RWPE2 (cell line): ENCODE measurements at regions not wholly inside any gene's neighbourhood (a gene's known extent, or its start where the extent isn't known, plus 50 kb on each side); places are given as distances from the start of the nearest gene placed in this dataset.

Experiments
- ATAC-seq: fragments of 200-7000 bp; cut with Tn5 transposase; 3 replicates; pipeline ENCODE4 v1.9.1; 2021; ENCODE audit warnings: low read depth
- DNase-seq: peaks from one replicate; pipeline ENCODE4 v3.0.0-alpha.2; 2020; ENCODE audit warnings: low spot score
- H3K27ac ChIP-seq: fragments of 450-650 bp; 2 replicates; pipeline ENCODE4 v1.5.1; 2017; ENCODE audit warnings: mild to moderate bottlenecking; ENCODE audit not compliant: poor library complexity, severe bottlenecking
- H3K27me3 ChIP-seq: fragments of 250-450 bp; sonication (Bioruptor Pico); 2 replicates; pipeline ENCODE4 v1.5.1; 2021; ENCODE audit warnings: mild to moderate bottlenecking, moderate library complexity; ENCODE audit not compliant: insufficient read depth, poor library complexity, severe bottlenecking
- H3K36me3 ChIP-seq: fragments of 250-450 bp; sonication (Bioruptor Pico); 2 replicates; pipeline ENCODE4 v1.5.1; 2020; ENCODE audit warnings: low read depth, mild to moderate bottlenecking, moderate library complexity
- H3K4me1 ChIP-seq: fragments of 250-450 bp; sonication (Bioruptor Pico); 2 replicates; pipeline ENCODE4 v1.5.1; 2021; ENCODE audit warnings: mild to moderate bottlenecking, moderate library complexity; ENCODE audit not compliant: insufficient read depth, poor library complexity, severe bottlenecking
- H3K4me3 ChIP-seq: fragments of 250-450 bp; sonication (Bioruptor Pico); 2 replicates; pipeline ENCODE4 v1.5.1; 2021; ENCODE audit warnings: mild to moderate bottlenecking, moderate library complexity; ENCODE audit not compliant: severe bottlenecking
- H3K9me3 ChIP-seq: fragments of 250-450 bp; sonication (Bioruptor Pico); 2 replicates; pipeline ENCODE4 v1.5.1; 2021; ENCODE audit warnings: mild to moderate bottlenecking, moderate library complexity; ENCODE audit not compliant: severe bottlenecking
- TF ChIP-seq, protein P1 (sequence below): fragments of 450-650 bp; IDR thresholded peaks from one replicate; pipeline ENCODE4 v1.5.1; 2017; ENCODE audit warnings: mild to moderate bottlenecking, moderate library complexity; ENCODE audit not compliant: poor library complexity, severe bottlenecking

GRCh38 chr1:5758000-5758858 is 234.0 kb downstream of the NPHP4 start:
- TF ChIP-seq, protein P1, sequence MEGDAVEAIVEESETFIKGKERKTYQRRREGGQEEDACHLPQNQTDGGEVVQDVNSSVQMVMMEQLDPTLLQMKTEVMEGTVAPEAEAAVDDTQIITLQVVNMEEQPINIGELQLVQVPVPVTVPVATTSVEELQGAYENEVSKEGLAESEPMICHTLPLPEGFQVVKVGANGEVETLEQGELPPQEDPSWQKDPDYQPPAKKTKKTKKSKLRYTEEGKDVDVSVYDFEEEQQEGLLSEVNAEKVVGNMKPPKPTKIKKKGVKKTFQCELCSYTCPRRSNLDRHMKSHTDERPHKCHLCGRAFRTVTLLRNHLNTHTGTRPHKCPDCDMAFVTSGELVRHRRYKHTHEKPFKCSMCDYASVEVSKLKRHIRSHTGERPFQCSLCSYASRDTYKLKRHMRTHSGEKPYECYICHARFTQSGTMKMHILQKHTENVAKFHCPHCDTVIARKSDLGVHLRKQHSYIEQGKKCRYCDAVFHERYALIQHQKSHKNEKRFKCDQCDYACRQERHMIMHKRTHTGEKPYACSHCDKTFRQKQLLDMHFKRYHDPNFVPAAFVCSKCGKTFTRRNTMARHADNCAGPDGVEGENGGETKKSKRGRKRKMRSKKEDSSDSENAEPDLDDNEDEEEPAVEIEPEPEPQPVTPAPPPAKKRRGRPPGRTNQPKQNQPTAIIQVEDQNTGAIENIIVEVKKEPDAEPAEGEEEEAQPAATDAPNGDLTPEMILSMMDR: no peak
- ATAC-seq: no peak
- H3K9me3 ChIP-seq: no peaks in the 10 kb centered on the region
- H3K27ac ChIP-seq: no peak overlapping the region
- H3K36me3 ChIP-seq: no peaks in the 10 kb centered on the region
- DNase-seq: peak; percentile 27
- no peaks in the 10 kb centered on the region for H3K4me1 ChIP-seq
- no peak overlapping the region for H3K4me3 ChIP-seq
- peaks cover 4% of the 10 kb centered on the region for H3K27me3 ChIP-seq

DNA sequence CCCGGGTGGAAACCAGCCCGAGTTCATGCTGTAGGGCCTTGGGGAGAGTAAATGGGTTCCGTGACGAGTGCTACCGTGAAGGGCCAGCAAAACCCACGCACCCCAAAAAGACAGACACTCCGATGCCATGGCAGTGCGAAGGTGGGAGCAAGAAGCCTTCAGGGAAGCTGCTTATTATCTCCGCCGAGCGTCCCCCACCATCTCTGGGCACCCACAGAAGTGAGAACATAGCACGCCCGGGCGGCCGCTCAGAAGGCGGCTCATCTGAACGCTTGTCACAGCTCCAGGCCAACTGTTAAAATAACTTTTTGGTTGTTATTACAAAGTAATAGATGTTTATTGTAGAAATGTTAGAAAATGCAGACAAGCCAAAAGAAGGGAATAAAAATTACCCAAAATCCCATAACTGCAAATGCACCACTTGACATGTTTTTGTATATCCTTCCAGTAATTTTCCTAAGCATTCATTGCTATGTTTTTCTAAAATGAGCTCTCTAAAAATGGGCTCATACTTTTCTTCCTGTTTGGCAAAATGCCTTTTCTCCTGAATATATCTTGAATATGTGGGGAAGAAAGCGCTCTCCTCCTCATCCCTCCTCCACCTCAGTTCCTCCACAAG is 234.9 kb downstream of the NPHP4 start:
- no peak for ATAC-seq
- Histone ChIP-seq H3K36me3 (no peaks in the 10 kb centered on the region), H3K9me3 (no peaks in the 10 kb centered on the region), H3K27me3 (peaks cover 4% of the 10 kb centered on the region), H3K4me1 (no peaks in the 10 kb centered on the region), H3K27ac (no peak overlapping the region), H3K4me3 (no peak overlapping the region)
- TF ChIP-seq, protein P1: no peak
- peak; percentile 30 for DNase-seq

DNA sequence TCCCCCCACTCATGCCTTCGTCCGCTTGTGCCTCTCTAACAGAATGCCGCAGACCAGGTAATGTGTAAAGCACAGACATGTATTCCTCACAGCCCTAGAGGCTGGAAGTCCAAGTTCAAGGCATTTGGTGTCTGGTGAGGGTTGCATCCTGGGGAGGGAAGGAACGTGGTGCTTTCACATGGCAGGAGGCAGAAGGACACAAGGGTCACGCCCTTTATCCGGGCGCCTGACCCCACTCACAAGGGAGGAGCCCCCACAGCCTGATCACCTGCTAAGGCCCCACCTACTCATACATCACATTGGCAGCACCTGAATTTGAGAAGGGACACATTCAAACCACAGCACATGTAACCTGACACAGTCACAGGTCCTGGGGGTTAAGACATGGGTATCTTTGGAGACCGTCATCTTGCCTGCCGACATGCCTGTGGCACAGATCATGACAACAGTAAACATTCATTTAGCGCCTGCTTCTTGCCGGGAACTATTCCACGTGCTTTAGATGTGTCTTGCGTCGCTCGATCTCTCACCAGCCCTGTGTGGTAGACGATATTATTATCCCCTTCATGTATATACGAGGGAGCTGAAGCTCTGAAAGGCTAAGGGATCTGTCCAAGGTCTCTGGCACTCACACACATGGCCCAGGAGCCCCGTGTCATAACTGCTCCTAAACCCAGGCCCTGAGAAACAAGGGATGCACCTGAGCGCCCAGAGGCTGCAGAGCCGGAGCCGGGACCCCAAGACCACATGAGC is 235.6 kb downstream of the NPHP4 start:
- Histone ChIP-seq H3K4me1 (no peaks in the 10 kb centered on the region), H3K4me3 (no peak overlapping the region), H3K27me3 (no peaks in the 10 kb centered on the region), H3K9me3 (no peaks in the 10 kb centered on the region), H3K27ac (no peak overlapping the region), H3K36me3 (no peaks in the 10 kb centered on the region)
- TF ChIP-seq, protein P1: no peak
- peak; percentile 11 for DNase-seq
- ATAC-seq: no peak

DNA sequence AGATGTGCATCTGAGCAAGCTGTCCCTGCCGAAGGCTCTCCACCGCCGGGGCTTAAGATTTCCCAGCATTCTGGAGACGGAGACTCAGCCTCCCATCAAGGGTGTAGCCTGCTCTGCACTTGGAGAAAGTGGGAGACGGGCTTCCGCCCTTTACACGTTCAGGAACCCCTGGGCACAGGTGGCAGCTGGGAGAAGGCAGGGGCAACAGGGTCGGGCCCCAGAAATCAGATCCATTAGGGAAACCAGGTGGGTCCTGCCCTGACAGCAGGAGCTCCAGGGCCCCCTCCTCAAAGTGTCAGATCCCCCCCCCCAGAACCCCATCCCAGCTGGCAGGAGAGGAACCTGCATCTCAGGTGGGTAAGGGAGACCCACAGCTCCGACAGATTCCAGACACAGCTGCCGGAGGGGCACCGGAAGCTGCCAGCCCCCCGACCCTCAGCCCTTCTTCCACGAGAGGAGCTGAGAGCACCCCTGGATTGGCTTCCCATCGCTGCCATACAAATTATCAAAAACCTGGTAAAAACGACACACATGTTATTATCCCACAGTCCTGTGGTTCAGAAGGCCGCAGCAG is 236.6 kb downstream of the NPHP4 start:
- TF ChIP-seq, protein P1: no peak
- H3K36me3 ChIP-seq: no peaks in the 10 kb centered on the region
- H3K27me3 ChIP-seq: no peaks in the 10 kb centered on the region
- DNase-seq (peak; percentile 20), ATAC-seq (no peak)
- no peak overlapping the region for H3K27ac ChIP-seq
- no peaks in the 10 kb centered on the region for H3K4me1 ChIP-seq
- H3K4me3 ChIP-seq: no peak overlapping the region
- H3K9me3 ChIP-seq: no peaks in the 10 kb centered on the region
